A673 (cell line): ENCODE measurements at regions not wholly inside any gene's neighbourhood (a gene's known extent, or its start where the extent isn't known, plus 50 kb on each side); places are given as distances from the start of the nearest gene placed in this dataset.

Source experiments
- BruUV-seq: library from RNA; stranded (reverse); fragments of 400-500 nt; replicated peaks from 2 replicates; lab custom pipeline; 2021; lab: Mats Ljungman, UMichigan
- CTCF ChIA-PET: fragments of 300-600 bp; sonication (Branson Sonifier 250); formaldehyde crosslinking; loops from one replicate; lab custom pipeline; 2022; ENCODE audit warnings: antibody characterized with exemption; lab: Charles Lee
- POLR2A ChIA-PET: fragments of 300-600 bp; sonication (Branson Sonifier 250); formaldehyde crosslinking; loops from one replicate; lab custom pipeline; 2022; ENCODE audit warnings: antibody characterized with exemption; ENCODE audit not compliant: low non-redundant PET; lab: Charles Lee
- DNase-seq: peaks from one replicate; pipeline ENCODE4 v3.0.0-alpha.2; 2015; ENCODE audit warnings: low spot score
- H3K27ac ChIP-seq: fragments of 200-600 bp; sonication (generic); 2 replicates; pipeline ENCODE4 v1.5.1; 2016; ENCODE audit warnings: mixed run types, low read depth, mild to moderate bottlenecking, mixed read lengths, antibody characterized with exemption, low read length; ENCODE audit not compliant: poor library complexity, severe bottlenecking
- H3K27me3 ChIP-seq: fragments of 200-600 bp; sonication (generic); replicated peaks from 2 replicates; pipeline ENCODE4 v1.6.1; 2017; ENCODE audit warnings: mixed run types, low read depth, mild to moderate bottlenecking, mixed read lengths, antibody characterized with exemption, low read length; ENCODE audit not compliant: insufficient read depth, poor library complexity
- H3K36me3 ChIP-seq: fragments of 200-600 bp; sonication (generic); 2 replicates; pipeline ENCODE4 v1.6.1; 2016; ENCODE audit warnings: mixed run types, mild to moderate bottlenecking, mixed read lengths, antibody characterized with exemption, low read length; ENCODE audit not compliant: insufficient read depth, poor library complexity, severe bottlenecking
- H3K4me1 ChIP-seq: fragments of 200-600 bp; sonication (generic); 2 replicates; pipeline ENCODE4 v1.6.1; 2017; ENCODE audit warnings: mixed run types, mild to moderate bottlenecking, mixed read lengths, antibody characterized with exemption, low read length; ENCODE audit not compliant: insufficient read depth, poor library complexity, severe bottlenecking
- H3K4me3 ChIP-seq: fragments of 200-600 bp; sonication (generic); 2 replicates; pipeline ENCODE4 v1.5.1; 2016; ENCODE audit warnings: low read depth, mixed run types, mild to moderate bottlenecking, mixed read lengths, low read length; ENCODE audit not compliant: poor library complexity, severe bottlenecking
- H3K9me3 ChIP-seq: fragments of 200-600 bp; sonication (generic); 2 replicates; pipeline ENCODE4 v1.6.1; 2016; ENCODE audit warnings: mixed run types, low read depth, mild to moderate bottlenecking, mixed read lengths, antibody characterized with exemption, low read length; ENCODE audit not compliant: poor library complexity, severe bottlenecking
- EZH2 ChIP-seq: fragments of 200-600 bp; sonication (generic); IDR thresholded peaks from 2 replicates; pipeline ENCODE4 v1.6.1; 2017; ENCODE audit warnings: borderline replicate concordance, low read depth, mild to moderate bottlenecking, mixed read lengths, antibody characterized with exemption, low read length; ENCODE audit not compliant: poor library complexity, severe bottlenecking
- intact Hi-C: fragments of 100-400 bp; cut with micrococcal nuclease; formaldehyde crosslinking; loops from one replicate; pipeline ENCODE4 v1.10.0; 2022; ENCODE audit not compliant: unreplicated experiment
- TF ChIP-seq, protein P1 (sequence below): fragments of 300-800, 200-600 bp; sonication (generic); conservative IDR thresholded peaks from 2 replicates; pipeline ENCODE4 v1.5.1; 2017; ENCODE audit warnings: low read depth, mild to moderate bottlenecking, antibody characterized with exemption, low read length, moderate library complexity, mixed read lengths

DNA sequence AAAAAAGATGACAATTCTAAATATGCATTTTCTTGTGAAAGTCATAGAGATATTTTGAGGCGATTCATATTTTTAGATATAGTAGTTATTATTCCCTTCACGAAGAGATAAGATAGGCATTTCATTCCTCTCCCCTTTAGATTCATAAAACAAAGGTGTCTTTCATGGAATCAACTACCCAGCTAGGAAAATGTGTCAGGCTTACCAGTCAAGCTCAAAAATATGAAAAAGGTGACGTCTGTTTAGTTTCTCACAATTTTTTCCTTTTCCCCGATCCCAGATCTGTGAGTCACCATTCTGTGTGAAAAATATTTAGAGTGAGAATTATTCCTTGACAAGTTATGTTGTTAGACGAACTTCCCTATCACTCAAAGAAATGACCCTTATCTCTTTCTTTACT, 95.4 kb upstream of the FN1 start:
- DNase-seq: no peak
- Histone ChIP-seq H3K4me1 (peaks cover 18% of the 10 kb centered on the region), H3K9me3 (peaks cover 14% of the 10 kb centered on the region), H3K27me3 (no peaks in the 10 kb centered on the region), H3K27ac (no peak overlapping the region), H3K36me3 (no peaks in the 10 kb centered on the region), H3K4me3 (no peak overlapping the region)
- no peak for TF ChIP-seq EZH2
- TF ChIP-seq, protein P1, sequence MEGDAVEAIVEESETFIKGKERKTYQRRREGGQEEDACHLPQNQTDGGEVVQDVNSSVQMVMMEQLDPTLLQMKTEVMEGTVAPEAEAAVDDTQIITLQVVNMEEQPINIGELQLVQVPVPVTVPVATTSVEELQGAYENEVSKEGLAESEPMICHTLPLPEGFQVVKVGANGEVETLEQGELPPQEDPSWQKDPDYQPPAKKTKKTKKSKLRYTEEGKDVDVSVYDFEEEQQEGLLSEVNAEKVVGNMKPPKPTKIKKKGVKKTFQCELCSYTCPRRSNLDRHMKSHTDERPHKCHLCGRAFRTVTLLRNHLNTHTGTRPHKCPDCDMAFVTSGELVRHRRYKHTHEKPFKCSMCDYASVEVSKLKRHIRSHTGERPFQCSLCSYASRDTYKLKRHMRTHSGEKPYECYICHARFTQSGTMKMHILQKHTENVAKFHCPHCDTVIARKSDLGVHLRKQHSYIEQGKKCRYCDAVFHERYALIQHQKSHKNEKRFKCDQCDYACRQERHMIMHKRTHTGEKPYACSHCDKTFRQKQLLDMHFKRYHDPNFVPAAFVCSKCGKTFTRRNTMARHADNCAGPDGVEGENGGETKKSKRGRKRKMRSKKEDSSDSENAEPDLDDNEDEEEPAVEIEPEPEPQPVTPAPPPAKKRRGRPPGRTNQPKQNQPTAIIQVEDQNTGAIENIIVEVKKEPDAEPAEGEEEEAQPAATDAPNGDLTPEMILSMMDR: no peak
- ChIA-PET CTCF (no interaction called here), POLR2A (no interaction called here)
- intact Hi-C loops: no loop called here
- no TSS peak for BruUV-seq

DNA sequence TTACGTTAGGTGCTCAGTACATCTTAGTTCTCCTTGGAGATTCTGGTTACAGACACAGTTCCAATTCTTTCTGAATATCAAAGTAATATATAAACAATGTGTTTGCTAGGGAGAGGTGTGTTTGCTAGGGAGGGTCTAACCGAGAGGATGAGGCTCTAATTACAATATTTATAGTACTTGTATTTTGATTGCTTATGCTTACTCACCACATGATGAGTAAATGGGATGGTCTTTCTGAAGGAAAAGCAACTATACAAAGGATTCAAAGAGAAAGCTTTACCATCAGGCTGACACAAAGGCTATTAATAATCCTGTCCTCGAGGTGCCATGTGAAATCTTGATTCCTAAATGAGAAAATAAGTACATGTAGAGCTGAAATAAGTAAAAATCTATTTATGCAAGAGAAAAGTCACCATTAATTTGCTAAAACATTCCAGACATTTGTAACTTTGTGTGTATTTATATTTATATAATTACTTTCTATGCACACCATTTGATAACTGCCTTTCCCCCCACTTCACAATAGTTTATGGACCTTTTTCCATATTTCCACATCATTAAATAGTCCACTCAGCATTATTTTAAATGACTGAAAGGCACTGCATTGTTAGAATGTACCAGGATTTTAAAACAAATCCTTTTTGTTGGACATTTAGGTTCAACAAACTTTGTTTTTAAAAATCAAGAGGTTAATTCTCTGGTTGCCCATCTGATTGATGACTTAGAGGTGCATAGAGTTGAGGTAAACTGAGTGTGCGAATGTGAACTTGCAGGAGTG, 94.5 kb upstream of the FN1 start:
- ChIA-PET POLR2A (no interaction called here), CTCF (no interaction called here)
- no TSS peak for BruUV-seq
- H3K9me3 ChIP-seq: peaks cover 14% of the 10 kb centered on the region
- no peak overlapping the region for H3K27ac ChIP-seq
- no peak for TF ChIP-seq EZH2
- TF ChIP-seq, protein P1: no peak
- peaks cover 9% of the 10 kb centered on the region for H3K4me1 ChIP-seq
- no peaks in the 10 kb centered on the region for H3K36me3 ChIP-seq
- no peak overlapping the region for H3K4me3 ChIP-seq
- H3K27me3 ChIP-seq: no peaks in the 10 kb centered on the region
- intact Hi-C loops: no loop called here
- DNase-seq: no peak

DNA sequence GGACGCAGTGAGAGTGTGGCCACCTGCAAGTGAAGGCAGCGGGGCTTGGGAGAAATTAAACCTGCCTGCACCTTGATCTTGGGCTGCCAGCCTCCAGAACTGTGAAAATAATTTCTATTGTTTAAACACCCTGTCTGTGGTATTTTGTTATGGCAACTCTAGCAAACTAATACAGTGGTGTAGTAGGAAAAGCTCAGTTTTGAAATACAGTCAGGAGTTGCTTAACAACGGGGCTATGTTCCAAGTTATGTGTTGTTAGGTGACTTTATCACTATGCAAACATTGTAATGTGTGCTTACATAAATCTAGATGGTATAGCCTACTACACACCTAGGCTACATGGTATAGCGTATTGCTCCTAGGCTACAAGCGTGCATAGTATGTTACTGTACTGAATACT, 93.4 kb upstream of the FN1 start:
- Histone ChIP-seq H3K27ac (no peak overlapping the region), H3K4me3 (no peak overlapping the region), H3K36me3 (no peaks in the 10 kb centered on the region), H3K27me3 (no peaks in the 10 kb centered on the region), H3K4me1 (no peaks in the 10 kb centered on the region), H3K9me3 (peaks cover 11% of the 10 kb centered on the region)
- intact Hi-C loops: no loop called here
- ChIA-PET POLR2A (no interaction called here), CTCF (no interaction called here)
- no peak for TF ChIP-seq EZH2
- no peak for DNase-seq
- no TSS peak for BruUV-seq
